ENCODE measurements at regions not wholly inside any gene's neighbourhood (a gene's known extent, or its start where the extent isn't known, plus 50 kb on each side); places are given as distances from the start of the nearest gene placed in this dataset.

- H3K27ac ChIP-seq, result no peak overlapping the region
- TF ChIP-seq, protein P1, sequence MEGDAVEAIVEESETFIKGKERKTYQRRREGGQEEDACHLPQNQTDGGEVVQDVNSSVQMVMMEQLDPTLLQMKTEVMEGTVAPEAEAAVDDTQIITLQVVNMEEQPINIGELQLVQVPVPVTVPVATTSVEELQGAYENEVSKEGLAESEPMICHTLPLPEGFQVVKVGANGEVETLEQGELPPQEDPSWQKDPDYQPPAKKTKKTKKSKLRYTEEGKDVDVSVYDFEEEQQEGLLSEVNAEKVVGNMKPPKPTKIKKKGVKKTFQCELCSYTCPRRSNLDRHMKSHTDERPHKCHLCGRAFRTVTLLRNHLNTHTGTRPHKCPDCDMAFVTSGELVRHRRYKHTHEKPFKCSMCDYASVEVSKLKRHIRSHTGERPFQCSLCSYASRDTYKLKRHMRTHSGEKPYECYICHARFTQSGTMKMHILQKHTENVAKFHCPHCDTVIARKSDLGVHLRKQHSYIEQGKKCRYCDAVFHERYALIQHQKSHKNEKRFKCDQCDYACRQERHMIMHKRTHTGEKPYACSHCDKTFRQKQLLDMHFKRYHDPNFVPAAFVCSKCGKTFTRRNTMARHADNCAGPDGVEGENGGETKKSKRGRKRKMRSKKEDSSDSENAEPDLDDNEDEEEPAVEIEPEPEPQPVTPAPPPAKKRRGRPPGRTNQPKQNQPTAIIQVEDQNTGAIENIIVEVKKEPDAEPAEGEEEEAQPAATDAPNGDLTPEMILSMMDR (conservative IDR thresholded peaks at IDR 0.05), result no peak
These were observed 60.3 kb upstream of the PJA2 start for GRCh38 chr5:109469896-109470662.

- peak overlapping the region; percentile 77 for H3K27ac ChIP-seq
- TF ChIP-seq, protein P1 (conservative IDR thresholded peaks at IDR 0.05), result peak; percentile 91
These were observed 59.1 kb upstream of the PJA2 start for GRCh38 chr5:109468737-109469420.

DNA sequence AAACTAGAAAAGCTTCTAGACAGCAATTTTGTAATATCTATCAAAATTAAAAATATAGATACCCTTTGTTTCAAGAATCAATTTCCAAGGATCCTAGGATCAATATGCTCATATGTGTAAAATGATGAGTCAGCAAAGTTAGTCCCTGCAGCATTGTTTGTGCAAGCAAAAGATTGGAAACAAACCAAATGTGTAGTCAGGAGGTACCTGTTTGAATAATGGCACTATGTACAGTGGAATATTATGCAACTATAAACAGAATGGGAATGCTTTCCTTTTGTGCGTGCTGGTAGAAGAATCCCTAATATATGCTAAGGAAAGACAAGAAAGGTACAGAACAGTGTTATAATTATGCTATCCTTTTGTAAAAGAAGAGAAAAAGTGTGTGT is 58.5 kb upstream of the PJA2 start:
- TF ChIP-seq, protein P1 (conservative IDR thresholded peaks at IDR 0.05), result no peak
- H3K27ac ChIP-seq, result peak overlapping the region; percentile 77

- peak overlapping the region; percentile 77; the same call in 1 of the 2 replicates for H3K27ac ChIP-seq
- TF ChIP-seq, protein P1 (conservative IDR thresholded peaks at IDR 0.05), result no peak
These were observed 57.3 kb upstream of the PJA2 start for GRCh38 chr5:109467058-109467457.

Data from VCaP (cell line).